Tibial nerve (tissue), 4 donors: ENCODE measurements at regions not wholly inside any gene's neighbourhood (a gene's known extent, or its start where the extent isn't known, plus 50 kb on each side); places are given as distances from the start of the nearest gene placed in this dataset.

Experiments used
- EP300 ChIP-seq, 2 donors: sonication (generic); formaldehyde crosslinking; IDR thresholded peaks; one replicate each; pipeline ENCODE4 v1.6.1; 2017; ENCODE audit warnings: antibody characterized with exemption in 2 of 2, mild to moderate bottlenecking in 1 of 2
- POLR2A ChIP-seq, 2 donors: fragments of 450-650 bp; IDR thresholded peaks; one replicate each; pipeline ENCODE4 v1.6.1; 2017; ENCODE audit warnings: antibody characterized with exemption in 2 of 2, mild to moderate bottlenecking in 2 of 2, moderate library complexity in 2 of 2
- TF ChIP-seq, protein P1 (sequence below), 5 experiments: fragments of 200-600 bp in 3 of 5; fragments of 450-650 bp in 2 of 5; sonication (generic) in 3 of 5; IDR thresholded peaks; one replicate each; pipeline ENCODE4 v1.5.1; 2016 to 2019; ENCODE audit warnings: antibody characterized with exemption in 5 of 5, mild to moderate bottlenecking in 3 of 5, moderate library complexity in 2 of 5

DNA sequence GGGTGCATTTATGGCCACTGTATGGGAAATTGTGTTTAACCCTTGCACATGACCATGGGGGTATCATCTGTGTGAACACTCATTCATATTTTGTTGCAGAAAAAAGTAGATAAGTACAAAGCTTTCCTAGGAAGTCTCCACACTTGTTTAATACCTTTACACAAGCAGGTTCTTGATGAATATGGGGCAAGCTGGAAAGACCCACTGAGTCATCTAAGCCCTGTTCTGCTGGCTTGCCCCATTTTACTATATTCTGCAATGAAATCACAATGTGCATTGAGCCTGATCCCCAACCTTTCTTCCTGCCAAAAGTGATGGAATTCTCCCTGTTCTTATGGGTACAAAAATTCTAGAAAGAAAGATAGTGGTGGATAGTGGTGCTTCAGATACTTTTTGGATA is 99.8 kb downstream of the CCDC71L start:
- TF ChIP-seq, protein P1, sequence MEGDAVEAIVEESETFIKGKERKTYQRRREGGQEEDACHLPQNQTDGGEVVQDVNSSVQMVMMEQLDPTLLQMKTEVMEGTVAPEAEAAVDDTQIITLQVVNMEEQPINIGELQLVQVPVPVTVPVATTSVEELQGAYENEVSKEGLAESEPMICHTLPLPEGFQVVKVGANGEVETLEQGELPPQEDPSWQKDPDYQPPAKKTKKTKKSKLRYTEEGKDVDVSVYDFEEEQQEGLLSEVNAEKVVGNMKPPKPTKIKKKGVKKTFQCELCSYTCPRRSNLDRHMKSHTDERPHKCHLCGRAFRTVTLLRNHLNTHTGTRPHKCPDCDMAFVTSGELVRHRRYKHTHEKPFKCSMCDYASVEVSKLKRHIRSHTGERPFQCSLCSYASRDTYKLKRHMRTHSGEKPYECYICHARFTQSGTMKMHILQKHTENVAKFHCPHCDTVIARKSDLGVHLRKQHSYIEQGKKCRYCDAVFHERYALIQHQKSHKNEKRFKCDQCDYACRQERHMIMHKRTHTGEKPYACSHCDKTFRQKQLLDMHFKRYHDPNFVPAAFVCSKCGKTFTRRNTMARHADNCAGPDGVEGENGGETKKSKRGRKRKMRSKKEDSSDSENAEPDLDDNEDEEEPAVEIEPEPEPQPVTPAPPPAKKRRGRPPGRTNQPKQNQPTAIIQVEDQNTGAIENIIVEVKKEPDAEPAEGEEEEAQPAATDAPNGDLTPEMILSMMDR (IDR thresholded peaks at IDR 0.05): no peak
- TF ChIP-seq POLR2A (IDR thresholded peaks at IDR 0.05) (no peak), EP300 (IDR thresholded peaks at IDR 0.05) (no peak)
